HG03025 (cell line): ENCODE measurements at regions not wholly inside any gene's neighbourhood (a gene's known extent, or its start where the extent isn't known, plus 50 kb on each side); places are given as distances from the start of the nearest gene placed in this dataset.
"Not testable (repeated sequence)": the region's sequence is repeated elsewhere in the genome, so short reads cannot be mapped to it uniquely, and the experiment has no call there.

Experiments used
- ATAC-seq: cut with Tn5 transposase; IDR thresholded peaks from one replicate; pipeline ENCODE4 v1.9.1; 2021; ENCODE audit warnings: mild to moderate bottlenecking, moderate library complexity; ENCODE audit not compliant: unreplicated experiment, low FRiP score

GRCh38 chr10:109427411-109427810 is 495.9 kb downstream of the XPNPEP1 start:
- ATAC-seq, result no peak

GRCh38 chr10:109426987-109427386 is 496.3 kb downstream of the XPNPEP1 start:
- no peak for ATAC-seq

- ATAC-seq, result no peak
These were observed 504.5 kb downstream of the XPNPEP1 start for GRCh38 chr10:109418795-109419194.

DNA sequence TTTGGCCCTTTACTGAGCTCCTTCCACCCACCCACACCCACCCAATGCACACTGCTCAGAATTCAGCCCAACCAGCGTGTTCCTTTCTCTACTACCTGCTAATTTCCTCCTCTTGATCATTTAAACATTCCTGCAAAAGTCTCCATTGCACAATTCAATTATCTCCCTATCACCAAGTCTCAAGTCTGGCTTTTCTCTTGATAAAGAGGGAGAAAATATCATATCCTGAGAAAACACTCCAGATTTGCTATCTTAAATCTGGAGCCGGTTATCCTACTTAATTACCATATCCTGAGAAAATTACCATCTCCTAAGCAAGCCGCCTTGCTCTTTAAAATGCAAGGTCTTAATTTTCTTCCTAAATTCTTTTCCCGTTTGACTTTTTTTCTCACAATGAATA is 505.5 kb downstream of the XPNPEP1 start:
- no peak for ATAC-seq

DNA sequence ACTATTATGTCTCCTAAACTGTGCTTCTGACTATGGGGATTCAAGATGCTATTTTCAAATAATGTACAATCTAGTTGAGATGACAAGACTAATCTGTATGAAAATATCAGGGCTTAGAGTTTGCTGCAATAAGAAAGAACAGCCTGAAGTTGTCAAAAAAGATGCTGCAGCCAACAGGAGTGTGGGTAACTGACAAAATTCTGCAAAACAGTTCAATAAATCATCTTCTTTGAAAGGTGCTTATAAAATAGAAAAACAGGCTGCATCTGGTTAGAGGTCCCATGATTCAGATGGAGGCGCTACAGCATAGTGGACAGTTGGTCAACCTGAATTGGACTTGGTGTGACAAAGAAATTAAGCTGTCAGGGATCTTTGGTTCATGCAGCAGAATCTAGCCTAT is 511.0 kb downstream of the XPNPEP1 start:
- no peak for ATAC-seq

DNA sequence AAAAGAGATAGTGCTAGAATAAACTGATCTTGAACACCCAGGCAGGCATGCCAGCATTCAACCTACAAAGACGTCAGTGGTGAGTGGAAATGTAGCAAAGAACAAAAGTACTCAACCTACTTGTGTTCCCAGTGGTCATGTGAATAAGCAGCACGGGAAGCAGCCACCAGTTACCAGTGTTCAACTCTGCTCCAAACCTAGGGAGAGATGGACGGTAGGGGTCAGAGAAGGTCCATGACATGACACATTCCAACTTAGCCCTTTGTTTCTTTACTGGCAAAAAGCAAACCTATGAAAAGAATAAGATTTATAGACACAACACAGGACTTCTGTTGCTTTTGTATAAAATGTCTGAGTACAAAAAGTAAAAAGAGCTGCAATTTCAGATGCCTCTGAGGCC is 511.4 kb downstream of the XPNPEP1 start:
- ATAC-seq, result no peak

DNA sequence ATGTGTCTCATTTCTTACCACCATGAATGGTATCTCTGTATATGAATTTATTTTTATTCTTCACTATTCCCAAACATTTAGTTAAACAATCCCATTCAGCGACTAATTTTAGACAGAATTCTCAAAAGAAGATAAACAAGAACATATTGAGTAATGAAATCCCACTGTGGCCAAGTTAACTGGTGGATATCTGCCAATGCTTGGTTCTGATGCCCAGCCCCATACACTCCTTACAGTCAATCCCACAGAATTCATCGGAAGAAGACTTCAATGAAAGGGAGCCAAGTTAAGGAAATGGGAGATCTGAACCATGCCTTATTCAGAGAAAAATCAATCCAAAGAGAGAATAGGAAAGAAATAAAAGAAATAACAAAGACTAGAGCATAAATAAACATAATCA is 518.0 kb downstream of the XPNPEP1 start:
- ATAC-seq, result no peak

- ATAC-seq, result no peak
These were observed 519.8 kb downstream of the XPNPEP1 start for GRCh38 chr10:109403551-109403950.

- ATAC-seq, result no peak
These were observed 529.9 kb downstream of the XPNPEP1 start for GRCh38 chr10:109393425-109393824.

- ATAC-seq, result no peak
These were observed 536.4 kb downstream of the XPNPEP1 start for GRCh38 chr10:109386921-109387320.

GRCh38 chr10:109386101-109386500 is 537.2 kb downstream of the XPNPEP1 start:
- no peak for ATAC-seq

GRCh38 chr10:109379186-109379585 is 544.1 kb downstream of the XPNPEP1 start:
- ATAC-seq, result no peak

- no peak for ATAC-seq
These were observed 549.1 kb downstream of the XPNPEP1 start for GRCh38 chr10:109374215-109374614.

- ATAC-seq, result no peak
These were observed 564.0 kb downstream of the XPNPEP1 start for GRCh38 chr10:109359316-109359715.

GRCh38 chr10:109358325-109358724 is 565.0 kb downstream of the XPNPEP1 start:
- ATAC-seq, result no peak

DNA sequence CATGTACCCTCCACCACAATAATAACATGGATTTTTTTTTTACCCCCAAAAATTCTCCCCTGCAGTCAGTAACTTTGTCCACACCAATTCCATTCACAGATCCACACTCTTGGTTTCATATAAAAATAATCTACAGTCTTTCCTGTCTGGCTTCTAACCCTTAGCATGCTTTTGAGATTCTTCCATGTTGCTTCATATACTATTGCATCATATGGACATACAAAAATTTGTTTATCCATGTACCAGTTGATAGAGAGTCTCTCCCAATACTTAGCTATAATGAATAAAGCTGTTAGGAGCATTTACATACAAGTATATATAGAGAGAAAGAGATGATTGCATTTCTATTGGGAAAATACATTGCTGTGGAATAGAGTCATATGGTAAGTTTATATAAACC is 575.0 kb downstream of the XPNPEP1 start:
- no peak for ATAC-seq

- no peak for ATAC-seq
These were observed 580.0 kb downstream of the XPNPEP1 start for GRCh38 chr10:109343293-109343692.

DNA sequence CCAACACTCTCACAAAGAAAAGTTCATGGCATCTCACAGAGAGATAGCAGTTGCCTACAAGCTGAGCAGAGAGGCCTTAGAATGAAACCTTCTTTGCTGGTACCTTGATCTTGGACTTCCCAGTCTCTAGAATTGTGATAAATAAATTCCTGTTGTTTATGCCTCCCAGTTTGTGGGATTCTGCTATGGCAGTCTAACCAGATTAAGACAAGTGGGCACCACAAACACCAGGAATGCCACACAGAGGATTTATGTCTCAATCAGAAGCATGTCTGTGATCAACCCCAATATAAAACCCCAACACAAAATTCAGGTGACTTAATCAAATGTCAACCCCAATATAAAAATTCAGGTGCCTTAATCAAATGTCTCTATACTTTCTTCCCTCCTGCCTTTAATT is 581.3 kb downstream of the XPNPEP1 start:
- ATAC-seq, result no peak

DNA sequence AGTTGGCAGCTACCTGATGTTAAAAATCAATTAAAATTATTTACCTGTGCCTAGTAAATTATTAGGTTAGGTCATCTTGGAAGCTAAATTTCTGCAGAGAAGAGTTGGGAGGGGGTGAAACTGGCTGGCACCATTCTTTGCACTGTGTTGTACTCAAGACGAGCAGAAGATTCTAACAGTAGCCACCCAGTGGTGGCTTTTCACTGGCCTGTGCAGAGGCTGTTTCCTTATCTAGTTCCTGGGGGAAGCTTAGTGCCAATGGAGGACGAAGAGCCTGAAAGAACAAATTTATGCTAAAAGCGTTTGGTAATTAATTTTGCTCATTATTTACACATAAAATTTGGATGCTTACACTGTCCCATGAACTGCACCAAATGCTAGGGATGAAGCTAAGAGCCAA is 595.3 kb downstream of the XPNPEP1 start:
- ATAC-seq, result no peak

GRCh38 chr10:109327266-109327665 is 596.0 kb downstream of the XPNPEP1 start:
- no peak for ATAC-seq

GRCh38 chr10:109324721-109325120 is 598.6 kb downstream of the XPNPEP1 start:
- ATAC-seq, result no peak

- ATAC-seq, result no peak
These were observed 605.5 kb downstream of the XPNPEP1 start for GRCh38 chr10:109317746-109318366.

DNA sequence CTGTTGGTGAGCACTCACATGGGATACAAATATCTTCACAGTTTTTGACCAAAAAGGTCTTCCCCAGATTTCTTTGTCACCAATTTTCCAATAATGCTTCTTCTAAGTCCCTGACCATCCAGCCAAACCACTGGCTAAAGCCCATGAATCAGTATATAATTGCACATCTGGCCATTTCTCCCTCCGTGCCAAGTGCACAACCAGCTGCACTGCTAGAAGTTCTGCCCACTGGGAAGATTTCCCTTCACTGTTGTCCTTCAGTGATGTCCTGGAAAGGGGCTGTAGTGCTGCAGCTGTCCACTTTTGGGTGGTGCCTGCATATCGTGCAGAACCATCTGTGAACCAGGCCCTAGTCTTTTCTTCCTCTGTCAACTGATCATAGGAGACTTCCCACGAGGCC is 609.3 kb downstream of the XPNPEP1 start:
- not testable (repeated sequence) for ATAC-seq
